Dedifferentiated amniotic fluid mesenchymal stem cell (primary cell): ENCODE measurements at regions not wholly inside any gene's neighbourhood (a gene's known extent, or its start where the extent isn't known, plus 50 kb on each side); places are given as distances from the start of the nearest gene placed in this dataset.
"Not testable (repeated sequence)": the region's sequence is repeated elsewhere in the genome, so short reads cannot be mapped to it uniquely, and the experiment has no call there.

Experiments used
- DNase-seq: peaks from one replicate; pipeline ENCODE4 v3.0.0-alpha.2; 2016; ENCODE audit errors: extremely low spot score

DNA sequence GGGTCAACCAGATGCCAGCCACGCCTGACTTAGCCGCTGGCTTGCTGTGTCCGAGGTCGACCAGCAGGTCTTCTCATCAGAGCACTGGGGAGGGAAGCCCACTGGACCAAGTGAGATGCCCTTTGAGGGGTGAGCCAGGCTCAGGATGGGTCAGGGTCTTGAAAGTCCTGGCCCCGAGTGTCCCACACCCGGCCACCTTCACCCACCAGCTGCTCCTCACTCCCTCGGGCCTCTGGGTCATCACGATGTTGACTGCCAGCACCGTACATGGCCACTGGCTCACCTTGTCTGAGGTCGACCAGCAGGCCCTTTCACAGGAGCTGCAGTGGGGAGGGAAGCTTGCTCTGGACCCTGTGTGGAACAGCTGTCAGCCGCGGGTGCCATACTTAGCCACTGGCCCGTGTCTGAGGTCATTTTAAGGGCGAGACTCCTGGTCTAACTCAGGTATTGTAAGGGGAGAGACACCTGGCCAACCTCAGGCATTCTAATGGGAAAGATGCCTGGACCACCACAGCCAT is 1361.3 kb downstream of the UQCRFS1 start:
- DNase-seq: no peak

GRCh38 chr19:27851002-27851481 is 1361.9 kb downstream of the UQCRFS1 start:
- no peak for DNase-seq

- no peak for DNase-seq
Observed at GRCh38 chr19:27846944-27847343, 1366.0 kb downstream of the UQCRFS1 start.

DNA sequence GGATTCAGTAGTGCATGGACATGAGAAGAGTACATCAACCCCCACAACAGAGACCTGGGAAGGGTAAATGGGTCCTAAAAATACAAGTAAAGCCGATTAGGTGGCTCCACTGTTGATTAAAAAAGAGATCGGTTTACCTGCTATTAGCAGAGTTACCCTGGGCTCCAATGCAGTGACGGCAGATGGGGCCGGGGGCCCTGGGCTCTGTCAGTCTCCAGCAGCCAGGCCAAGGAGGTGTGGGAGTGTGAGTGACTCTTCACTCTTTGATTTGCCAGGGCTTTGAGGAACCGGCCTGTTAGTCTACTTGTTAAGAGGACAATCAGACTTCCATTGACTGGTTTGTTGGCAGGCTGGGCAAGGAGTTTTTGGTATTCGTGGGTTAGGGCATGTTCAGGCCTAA is 1368.7 kb downstream of the UQCRFS1 start:
- DNase-seq: no peak

DNA sequence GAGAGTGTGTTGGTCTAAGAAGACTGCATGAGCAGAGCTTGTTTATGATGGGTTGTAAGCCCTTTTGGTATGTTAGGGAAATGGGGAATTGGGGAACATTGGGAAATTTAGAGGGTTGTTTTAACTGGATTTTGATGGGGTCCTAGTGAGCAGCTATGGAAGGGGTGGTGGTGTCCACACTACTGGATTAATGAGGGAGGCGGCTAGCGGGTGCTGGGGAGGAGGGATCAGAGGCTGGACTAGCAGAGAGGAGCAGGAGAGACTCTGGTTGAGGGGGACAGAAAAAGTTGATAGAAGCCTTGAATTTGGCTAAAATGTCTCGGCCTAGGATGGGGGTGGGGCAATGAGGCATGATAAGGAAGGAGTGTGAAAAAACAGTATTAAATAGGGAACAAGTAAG is 1369.1 kb downstream of the UQCRFS1 start:
- no peak for DNase-seq

DNA sequence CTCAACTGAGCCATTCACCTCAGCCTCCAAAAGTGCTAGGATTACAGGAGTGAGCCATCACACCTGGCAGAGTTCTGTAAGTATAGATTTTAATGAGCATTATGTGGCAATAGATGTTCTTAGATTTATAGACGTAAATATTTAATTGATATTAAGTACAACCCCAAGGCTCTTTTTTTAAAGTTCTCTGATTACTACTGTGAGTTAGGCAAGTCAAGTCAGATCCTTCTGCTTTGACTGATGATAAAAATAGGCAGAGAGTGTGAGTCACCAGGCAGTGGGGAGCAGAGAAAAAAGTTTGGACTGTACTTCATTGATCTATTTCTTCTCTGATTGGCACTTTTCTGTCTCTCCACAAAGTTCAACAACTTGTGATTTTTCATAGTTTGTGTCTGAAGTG is 1379.9 kb downstream of the UQCRFS1 start:
- DNase-seq: no peak

DNA sequence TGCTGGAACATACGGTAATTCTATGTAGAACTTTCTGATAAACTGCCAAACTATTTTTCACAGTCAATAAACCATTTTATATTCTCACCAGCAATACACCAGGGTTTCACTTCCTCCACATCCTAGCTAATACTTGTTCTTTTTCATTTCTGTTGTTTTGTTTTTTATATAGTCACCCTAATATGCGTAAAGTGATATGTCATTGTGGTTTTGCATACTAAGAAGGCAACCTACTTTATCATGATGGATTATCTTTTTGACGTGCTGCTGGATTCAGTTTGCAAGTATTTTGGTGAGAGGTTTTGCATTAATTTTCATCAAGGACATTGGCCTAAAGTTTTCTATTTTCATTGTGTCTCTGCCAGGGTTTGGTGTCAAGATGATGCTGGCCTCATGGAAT is 1384.1 kb downstream of the UQCRFS1 start:
- no peak for DNase-seq

DNA sequence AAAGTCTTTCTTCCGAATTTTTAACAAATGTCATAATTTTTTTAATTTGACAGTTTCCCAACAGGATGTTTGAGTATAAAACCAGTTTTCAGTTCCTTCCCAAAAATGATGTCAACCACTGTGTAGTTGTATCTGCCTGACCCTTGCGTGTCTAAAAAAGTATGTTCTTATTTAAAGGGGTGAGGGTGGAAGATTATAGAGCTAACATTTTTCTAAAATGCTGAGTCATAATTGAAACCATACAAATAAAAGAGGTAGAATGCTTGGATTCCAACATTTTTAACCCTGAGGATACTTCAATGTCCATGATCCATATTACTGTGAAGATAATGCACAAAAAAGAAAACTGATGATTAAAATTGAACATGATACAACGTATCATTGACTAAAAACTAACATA is 1388.8 kb downstream of the UQCRFS1 start:
- DNase-seq: peak; percentile 14

DNA sequence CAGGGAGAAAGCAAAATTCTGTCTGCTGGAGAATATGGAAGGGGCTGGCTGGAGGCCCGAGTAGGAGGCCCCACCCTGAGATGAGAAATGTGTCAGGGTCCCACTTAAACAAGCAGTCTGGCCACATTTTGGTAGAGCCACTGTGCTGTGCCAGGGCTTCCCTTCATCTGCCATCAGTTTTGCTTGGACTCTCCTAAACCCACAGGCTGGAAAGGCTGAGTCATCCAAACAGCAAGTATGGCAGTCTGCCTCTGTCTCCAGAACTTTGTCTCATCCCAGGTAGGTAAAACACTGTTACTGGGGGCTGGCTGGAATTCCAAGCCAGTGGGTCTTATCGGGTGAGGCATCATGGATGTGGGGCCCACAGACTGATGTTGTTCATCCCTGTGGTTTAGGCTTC is 1390.6 kb downstream of the UQCRFS1 start:
- DNase-seq: no peak

DNA sequence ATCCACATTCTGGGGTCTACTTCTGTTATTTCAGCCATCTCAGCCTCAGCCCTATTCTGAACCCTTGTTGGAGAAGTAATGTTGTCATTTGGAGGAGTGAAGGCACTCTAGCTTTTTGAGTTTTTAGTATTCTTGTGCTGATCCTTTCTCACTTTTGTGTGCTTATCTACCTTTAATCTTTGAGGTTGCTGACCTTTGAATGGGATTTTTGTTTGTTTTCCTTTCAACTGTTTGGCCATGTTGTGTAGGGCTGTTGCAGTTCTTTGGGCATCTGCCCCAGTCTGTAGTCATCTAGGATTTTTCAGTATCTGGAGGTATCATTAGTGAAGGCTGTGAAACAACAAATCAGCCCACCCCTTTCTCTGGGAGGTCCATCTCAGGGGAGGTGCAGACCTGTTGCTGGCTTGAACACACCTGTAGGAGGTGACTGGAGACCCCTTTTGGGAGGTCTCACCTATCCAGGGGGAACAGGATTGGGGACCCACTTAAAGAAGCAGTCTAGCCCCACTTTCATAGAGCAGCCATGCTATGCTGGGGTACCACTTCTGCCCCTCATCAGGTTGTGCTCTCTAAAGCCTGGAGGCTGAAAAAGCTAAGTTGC is 1391.4 kb downstream of the UQCRFS1 start:
- DNase-seq: no peak

DNA sequence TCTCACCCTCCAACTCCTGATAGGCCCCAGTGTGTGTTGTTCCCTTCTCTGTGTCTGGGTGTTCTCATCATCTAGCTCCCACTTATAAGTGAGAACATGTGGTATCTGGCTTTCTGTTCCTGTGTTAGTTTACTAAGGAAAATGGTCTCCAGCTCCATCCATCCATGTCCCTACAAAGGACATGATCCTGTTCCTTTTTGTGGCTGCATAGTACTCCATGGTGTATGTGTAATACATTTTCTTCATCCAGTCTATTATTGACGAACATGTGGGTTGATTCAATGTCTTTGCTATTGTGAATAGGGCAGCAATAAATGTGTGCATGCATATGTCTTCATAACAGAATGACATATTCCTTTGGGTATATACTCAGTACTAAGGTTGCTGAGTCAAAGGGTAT is 1397.0 kb downstream of the UQCRFS1 start:
- no peak for DNase-seq

DNA sequence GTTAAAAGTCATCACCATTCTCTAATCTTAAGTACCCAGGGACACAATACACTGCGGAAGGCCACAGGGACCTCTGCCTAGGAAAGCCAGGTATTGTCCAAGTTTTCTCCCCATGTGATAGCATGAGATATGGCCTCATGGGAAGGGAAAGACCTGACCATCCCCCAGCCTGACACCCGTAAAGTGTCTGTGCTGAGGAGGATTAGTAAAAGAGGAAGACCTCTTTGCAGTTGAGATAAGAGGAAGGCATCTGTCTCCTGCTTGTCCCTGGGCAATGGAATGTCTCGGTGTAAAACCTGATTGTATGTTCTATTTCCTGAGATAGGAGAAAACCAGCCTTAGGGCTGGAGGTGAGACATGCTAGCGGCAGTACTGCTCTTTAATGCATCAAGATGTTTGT is 1398.1 kb downstream of the UQCRFS1 start:
- DNase-seq: not testable (repeated sequence)

DNA sequence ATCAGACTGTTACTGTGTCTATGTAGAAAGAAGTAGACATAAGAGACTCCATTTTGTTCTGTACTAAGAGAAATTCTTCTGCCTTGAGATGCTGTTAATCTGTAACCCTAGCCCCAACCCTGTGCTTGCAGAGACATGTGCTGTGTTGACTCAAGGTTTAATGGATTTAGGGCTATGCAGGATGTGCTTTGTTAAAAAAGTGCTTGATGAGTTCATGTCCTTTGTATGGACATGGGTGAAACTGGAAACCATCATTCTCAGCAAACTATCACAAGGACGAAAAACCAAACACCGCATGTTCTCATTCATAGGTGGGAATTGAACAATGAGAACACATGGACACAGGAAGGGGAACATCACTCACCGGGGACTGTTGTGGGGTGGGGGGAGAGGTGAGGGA is 1398.7 kb downstream of the UQCRFS1 start:
- DNase-seq: not testable (repeated sequence)

GRCh38 chr19:27806471-27807070 is 1406.4 kb downstream of the UQCRFS1 start:
- DNase-seq: no peak

DNA sequence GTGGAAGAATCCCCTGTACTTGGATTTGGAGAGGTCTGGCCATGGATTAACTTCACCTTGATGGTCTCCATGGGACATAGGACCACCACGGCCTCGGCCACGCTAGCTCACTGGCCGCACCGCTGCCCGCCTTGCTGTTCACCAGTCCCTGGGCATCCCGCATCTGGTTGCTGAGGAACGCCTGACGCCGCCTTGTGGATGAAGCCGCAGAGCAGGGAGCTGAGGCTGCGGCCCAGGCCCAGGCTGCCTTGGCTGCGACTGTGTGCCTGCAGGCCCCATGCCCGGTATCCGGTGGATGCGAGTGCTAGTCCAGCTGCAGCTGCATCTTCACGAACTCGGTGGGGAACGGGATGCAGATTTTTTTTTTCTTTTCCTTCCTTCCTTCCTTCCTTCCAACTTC is 1407.1 kb downstream of the UQCRFS1 start:
- no peak for DNase-seq

- not testable (repeated sequence) for DNase-seq
Observed at GRCh38 chr19:27802293-27802692, 1410.7 kb downstream of the UQCRFS1 start.

DNA sequence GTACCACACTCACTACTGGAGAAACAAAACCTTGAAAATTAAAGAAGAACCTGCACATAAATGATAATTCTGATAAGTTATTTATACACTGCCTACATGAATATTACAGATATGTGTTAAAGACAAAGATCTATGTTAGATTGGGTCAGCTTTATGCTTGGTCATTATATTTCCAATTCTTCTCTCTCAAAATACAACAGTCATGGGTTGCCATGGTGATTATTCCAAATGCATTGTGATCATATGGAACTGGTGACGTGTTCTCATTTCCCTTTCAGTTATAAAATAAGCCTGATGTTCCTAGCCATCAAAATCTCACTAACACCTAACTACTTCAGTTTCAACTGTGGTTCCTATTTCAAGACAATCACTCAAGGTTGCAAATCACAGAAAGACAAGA is 1416.4 kb downstream of the UQCRFS1 start:
- no peak for DNase-seq

DNA sequence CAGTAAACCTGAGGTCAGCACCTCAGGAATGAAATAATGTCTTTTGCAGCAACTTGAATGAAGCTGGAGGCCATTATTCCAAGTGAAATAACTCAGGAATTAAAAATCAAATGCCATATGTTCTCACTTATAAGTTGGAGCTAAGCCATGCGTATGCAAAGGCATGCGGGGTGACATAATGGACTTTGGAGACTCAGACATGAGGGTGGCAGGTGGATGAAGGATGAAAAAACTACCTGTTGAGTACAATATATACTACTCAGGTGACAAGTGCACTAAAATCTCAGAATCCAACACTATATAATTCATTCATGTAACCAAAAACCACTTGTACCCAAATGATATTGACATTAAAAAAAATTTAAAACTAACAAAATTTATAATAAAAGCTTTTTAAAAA is 1416.9 kb downstream of the UQCRFS1 start:
- no peak for DNase-seq

DNA sequence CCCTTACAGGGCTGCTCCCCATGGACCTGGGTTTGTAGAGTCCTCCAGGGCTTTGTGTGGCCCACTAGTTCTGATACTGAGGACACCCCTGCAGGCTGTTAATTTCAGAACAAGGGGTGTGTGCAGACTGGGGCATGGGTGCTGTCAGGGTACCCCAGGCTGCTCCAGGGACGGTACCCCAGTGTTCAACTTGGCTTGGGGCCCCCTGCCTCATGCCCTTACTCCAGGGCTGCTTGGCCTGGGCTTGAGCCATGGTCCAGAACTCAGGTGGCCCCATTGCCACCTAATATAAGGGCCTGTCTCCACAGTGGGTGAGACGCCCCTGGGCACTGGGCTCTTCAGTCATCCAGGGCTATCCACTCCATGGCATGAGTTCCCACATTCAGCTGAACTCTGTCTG is 1417.6 kb downstream of the UQCRFS1 start:
- no peak for DNase-seq

DNA sequence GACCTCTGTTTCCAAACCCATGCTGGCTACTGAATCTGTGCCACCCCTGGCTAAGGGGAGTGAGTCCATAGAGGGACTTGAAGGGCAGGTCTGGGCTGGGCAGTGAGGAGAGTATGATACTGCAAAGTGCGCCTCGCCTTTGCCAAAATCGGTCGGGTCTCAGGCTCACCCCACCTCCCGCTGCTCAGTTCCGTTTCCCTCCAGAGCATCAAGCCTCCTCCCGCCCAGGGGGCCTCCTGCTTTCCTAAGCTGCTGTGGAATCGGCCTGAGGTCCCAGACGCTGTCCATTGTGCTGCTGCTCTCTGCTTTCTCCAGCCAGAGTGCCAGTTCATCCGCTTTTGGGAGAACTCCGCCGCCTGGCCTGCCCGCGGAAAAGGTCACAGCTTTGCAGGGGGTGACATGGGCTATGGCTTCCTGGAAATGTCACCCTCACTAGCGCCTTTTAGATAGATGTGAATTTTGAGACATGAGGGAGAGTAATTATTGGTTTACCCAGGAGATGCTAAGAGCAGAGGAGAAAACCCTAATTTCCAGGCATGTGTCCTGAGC is 1418.4 kb downstream of the UQCRFS1 start:
- peak; percentile 22 for DNase-seq

GRCh38 chr19:27793644-27794493 is 1419.1 kb downstream of the UQCRFS1 start:
- peak; percentile 95 for DNase-seq

DNA sequence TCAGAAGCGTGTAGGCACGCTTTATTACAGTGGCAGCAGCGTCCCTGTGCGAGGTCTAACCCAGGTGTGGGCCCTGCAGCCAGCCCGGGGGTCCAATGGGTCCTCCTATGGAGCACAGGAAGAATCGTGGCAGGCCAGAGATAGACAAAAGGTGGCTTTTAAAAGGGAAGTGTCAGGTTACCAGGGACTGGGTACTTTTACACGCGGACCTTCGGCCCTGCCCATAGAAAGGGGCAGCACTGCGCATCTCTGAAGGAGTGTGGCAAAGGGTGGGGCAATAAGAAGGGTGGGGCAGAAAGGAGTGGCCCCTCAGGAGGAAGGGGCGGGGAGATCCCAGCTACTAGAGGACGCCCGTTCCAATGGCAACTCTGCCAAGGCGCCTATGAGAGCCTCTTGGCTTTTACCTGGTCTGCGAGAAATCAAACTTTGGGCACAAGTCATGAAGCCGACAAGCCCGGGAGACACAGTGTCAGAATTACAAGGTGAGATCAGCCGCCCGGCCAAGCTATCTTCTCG is 1419.8 kb downstream of the UQCRFS1 start:
- peak; percentile 37 for DNase-seq
